CD14-positive monocyte (primary cell): ENCODE measurements at regions not wholly inside any gene's neighbourhood (a gene's known extent, or its start where the extent isn't known, plus 50 kb on each side); places are given as distances from the start of the nearest gene placed in this dataset.

Source experiments
- DNase-seq, 3 donors: peaks; one replicate each; pipeline ENCODE4 v3.0.0-alpha.2; 2011 to 2022
- H2AFZ ChIP-seq: 2 replicates; pipeline ENCODE4 v1.6.0; 2012; ENCODE audit warnings: mild to moderate bottlenecking, low read depth, low read length, inconsistent platforms; ENCODE audit not compliant: insufficient read depth, poor library complexity, severe bottlenecking
- H3K27ac ChIP-seq, 2 donors: 1 replicate in 1 of 2; 2 replicates in 1 of 2; pipeline ENCODE4 v1.5.1; 2012 to 2013; ENCODE audit warnings: low read length in 2 of 2, control low read depth in 1 of 2, inconsistent platforms in 1 of 2, low read depth in 1 of 2, mild to moderate bottlenecking in 1 of 2
- H3K27me3 ChIP-seq, 2 donors: one replicate each; pipeline versions ENCODE4 v1.6.0 to v1.6.1; 2011 to 2013; ENCODE audit warnings: low read length in 2 of 2; ENCODE audit not compliant: control insufficient read depth in 2 of 2, insufficient read depth in 2 of 2
- H3K36me3 ChIP-seq, 2 donors: replicated peaks in 1 of 2; 1 replicate in 1 of 2; 2 replicates in 1 of 2; pipeline versions ENCODE4 v1.5.1 to v1.6.1; 2012 to 2013; ENCODE audit warnings: low read length in 2 of 2, control low read depth in 1 of 2, inconsistent platforms in 1 of 2, mild to moderate bottlenecking in 1 of 2; ENCODE audit not compliant: insufficient read depth in 2 of 2, control insufficient read depth in 1 of 2
- H3K4me1 ChIP-seq, 2 donors: 1 replicate in 1 of 2; 2 replicates in 1 of 2; pipeline versions ENCODE4 v1.5.1 to v1.6.1; 2012 to 2013; ENCODE audit warnings: low read length in 2 of 2, control low read depth in 1 of 2, inconsistent platforms in 1 of 2, mild to moderate bottlenecking in 1 of 2, moderate library complexity in 1 of 2; ENCODE audit not compliant: insufficient read depth in 2 of 2, control insufficient read depth in 1 of 2
- H3K4me2 ChIP-seq: replicated peaks from 2 replicates; pipeline ENCODE3; 2012; ENCODE audit warnings: low read length, moderate library complexity, mild to moderate bottlenecking; ENCODE audit not compliant: poor library complexity, severe bottlenecking; ENCODE audit errors: extremely low read depth
- H3K4me3 ChIP-seq, 3 experiments: fragments of 200-600 bp in 1 of 3; sonication (generic) in 1 of 3; replicated peaks in 1 of 3; 1 replicate in 2 of 3; 2 replicates in 1 of 3; pipeline ENCODE4 v1.5.1; 2011 to 2013; ENCODE audit warnings: low read length in 3 of 3, mild to moderate bottlenecking in 3 of 3, control low read depth in 2 of 3, low read depth in 2 of 3, inconsistent platforms in 1 of 3, moderate library complexity in 1 of 3
- H3K79me2 ChIP-seq: 2 replicates; pipeline ENCODE4 v1.6.0; 2012; ENCODE audit warnings: mild to moderate bottlenecking, control low read depth, inconsistent platforms, low read length, moderate library complexity; ENCODE audit not compliant: insufficient read depth
- H3K9ac ChIP-seq: 2 replicates; pipeline ENCODE4 v1.6.0; 2017; ENCODE audit warnings: low read length, mild to moderate bottlenecking; ENCODE audit not compliant: insufficient read depth, poor library complexity, severe bottlenecking
- H3K9me3 ChIP-seq, 2 donors: replicated peaks in 1 of 2; 1 replicate in 1 of 2; 2 replicates in 1 of 2; pipeline versions ENCODE4 v1.5.1 to v1.6.1; 2012 to 2013; ENCODE audit warnings: low read length in 2 of 2, control low read depth in 1 of 2; ENCODE audit not compliant: control insufficient read depth in 1 of 2, insufficient read depth in 1 of 2
- H4K20me1 ChIP-seq: 2 replicates; pipeline ENCODE4 v1.6.0; 2012; ENCODE audit warnings: mild to moderate bottlenecking, low read length, control low read depth, moderate library complexity; ENCODE audit not compliant: insufficient read depth
- H3K27ac Mint-ChIP-seq, 7 donors: one replicate each; pipeline ENCODE4 v1.8.0; 2020; ENCODE audit warnings: mild to moderate bottlenecking in 7 of 7, mixed read lengths in 7 of 7, moderate library complexity in 6 of 7, inconsistent platforms in 2 of 7
- H3K27me3 Mint-ChIP-seq, 3 donors: one replicate each; pipeline ENCODE4 v1.8.0; 2021 to 2022; ENCODE audit warnings: low read depth in 3 of 3, mild to moderate bottlenecking in 3 of 3, mixed read lengths in 3 of 3, moderate library complexity in 3 of 3, inconsistent platforms in 1 of 3
- H3K36me3 Mint-ChIP-seq, 2 donors: one replicate each; pipeline ENCODE4 v1.8.0; 2020; ENCODE audit warnings: mixed read lengths in 2 of 2, inconsistent platforms in 1 of 2, mild to moderate bottlenecking in 1 of 2
- H3K4me1 Mint-ChIP-seq: one replicate; pipeline ENCODE4 v1.8.0; 2020; ENCODE audit warnings: mild to moderate bottlenecking, mixed read lengths
- H3K4me3 Mint-ChIP-seq, 2 donors: one replicate each; pipeline ENCODE4 v1.8.0; 2020; ENCODE audit warnings: mild to moderate bottlenecking in 2 of 2, mixed read lengths in 2 of 2, moderate library complexity in 1 of 2
- H3K9me3 Mint-ChIP-seq, 7 donors: one replicate each; pipeline ENCODE4 v1.8.0; 2020 to 2022; ENCODE audit warnings: mixed read lengths in 7 of 7, mild to moderate bottlenecking in 6 of 7, moderate library complexity in 6 of 7, inconsistent platforms in 2 of 7
- WGBS: methylation state at CpG from one replicate; pipeline ENCODE4 v1.1.5; 2013; ENCODE audit warnings: missing lambda C conversion rate; ENCODE audit not compliant: insufficient coverage; 5-methylcytosine and 5-hydroxymethylcytosine counted together
- intact Hi-C, 2 donors: fragments of 100-400 bp; cut with micrococcal nuclease; formaldehyde crosslinking; loops; one replicate each; pipeline versions ENCODE4 v1.15.0 to v1.15.1; 2023
- TF ChIP-seq, protein P1 (sequence below): fragments of 200-600 bp; IDR thresholded peaks from one replicate; pipeline ENCODE4 v1.8.0; 2022; ENCODE audit warnings: antibody characterized with exemption, mild to moderate bottlenecking

GRCh38 chr15:37691911-37692310, 242.5 kb upstream of the TMCO5A start:
- Histone ChIP-seq H3K9ac (no peak overlapping the region), H3K36me3 (no peaks in the 10 kb centered on the region), H3K9me3 (no peaks in the 10 kb centered on the region), H4K20me1 (no peaks in the 10 kb centered on the region), H3K27me3 (no peaks in the 10 kb centered on the region), H3K4me1 (no peaks in the 10 kb centered on the region), H3K79me2 (no peaks in the 10 kb centered on the region), H3K4me3 (no peak overlapping the region), H3K27ac (no peak overlapping the region), H2AFZ (no peak overlapping the region), H3K4me2 (no peak overlapping the region)
- no peaks in the 10 kb centered on the region for H3K27me3 Mint-ChIP-seq
- peaks cover 0 to 14% (median 3%) of the 10 kb centered on the region in 7 donors for H3K9me3 Mint-ChIP-seq
- H3K4me3 Mint-ChIP-seq, result no peak overlapping the region
- H3K4me1 Mint-ChIP-seq, result no peaks in the 10 kb centered on the region
- H3K27ac Mint-ChIP-seq, result no peak overlapping the region
- no peak for DNase-seq
- intact Hi-C loops, result no loop called here
- TF ChIP-seq, protein P1, sequence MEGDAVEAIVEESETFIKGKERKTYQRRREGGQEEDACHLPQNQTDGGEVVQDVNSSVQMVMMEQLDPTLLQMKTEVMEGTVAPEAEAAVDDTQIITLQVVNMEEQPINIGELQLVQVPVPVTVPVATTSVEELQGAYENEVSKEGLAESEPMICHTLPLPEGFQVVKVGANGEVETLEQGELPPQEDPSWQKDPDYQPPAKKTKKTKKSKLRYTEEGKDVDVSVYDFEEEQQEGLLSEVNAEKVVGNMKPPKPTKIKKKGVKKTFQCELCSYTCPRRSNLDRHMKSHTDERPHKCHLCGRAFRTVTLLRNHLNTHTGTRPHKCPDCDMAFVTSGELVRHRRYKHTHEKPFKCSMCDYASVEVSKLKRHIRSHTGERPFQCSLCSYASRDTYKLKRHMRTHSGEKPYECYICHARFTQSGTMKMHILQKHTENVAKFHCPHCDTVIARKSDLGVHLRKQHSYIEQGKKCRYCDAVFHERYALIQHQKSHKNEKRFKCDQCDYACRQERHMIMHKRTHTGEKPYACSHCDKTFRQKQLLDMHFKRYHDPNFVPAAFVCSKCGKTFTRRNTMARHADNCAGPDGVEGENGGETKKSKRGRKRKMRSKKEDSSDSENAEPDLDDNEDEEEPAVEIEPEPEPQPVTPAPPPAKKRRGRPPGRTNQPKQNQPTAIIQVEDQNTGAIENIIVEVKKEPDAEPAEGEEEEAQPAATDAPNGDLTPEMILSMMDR, result no peak
- 96% methylated on average over 3 of the region's 4 CpGs for WGBS
- no peaks in the 10 kb centered on the region for H3K36me3 Mint-ChIP-seq

GRCh38 chr15:37693926-37694325, 240.5 kb upstream of the TMCO5A start:
- Mint-ChIP-seq H3K27ac (no peak overlapping the region), H3K4me1 (no peaks in the 10 kb centered on the region), H3K9me3 (peaks cover 0 to 10% (median 3%) of the 10 kb centered on the region in 7 donors), H3K4me3 (no peak overlapping the region), H3K27me3 (no peaks in the 10 kb centered on the region), H3K36me3 (no peaks in the 10 kb centered on the region)
- Histone ChIP-seq H3K27ac (no peak overlapping the region), H3K9ac (no peak overlapping the region), H2AFZ (no peak overlapping the region), H3K79me2 (no peaks in the 10 kb centered on the region), H3K9me3 (no peaks in the 10 kb centered on the region), H3K36me3 (no peaks in the 10 kb centered on the region), H3K4me2 (no peak overlapping the region), H3K4me1 (no peaks in the 10 kb centered on the region), H3K4me3 (no peak overlapping the region), H3K27me3 (no peaks in the 10 kb centered on the region), H4K20me1 (no peaks in the 10 kb centered on the region)
- TF ChIP-seq, protein P1, result no peak
- WGBS, result 100% methylated on average over 2 of the region's 3 CpGs
- intact Hi-C loops, result no loop called here
- no peak for DNase-seq
